GM21529 (cell line): ENCODE measurements at regions not wholly inside any gene's neighbourhood (a gene's known extent, or its start where the extent isn't known, plus 50 kb on each side); places are given as distances from the start of the nearest gene placed in this dataset.

Experiments
- ATAC-seq: cut with Tn5 transposase; IDR thresholded peaks from one replicate; pipeline ENCODE4 v1.9.1; 2021; ENCODE audit not compliant: unreplicated experiment

- no peak for ATAC-seq
Measured at GRCh38 chr14:75370416-75371205, 57.2 kb upstream of the JDP2 start.

GRCh38 chr14:75371297-75371696 lies 56.5 kb upstream of the JDP2 start:
- ATAC-seq, result no peak

DNA sequence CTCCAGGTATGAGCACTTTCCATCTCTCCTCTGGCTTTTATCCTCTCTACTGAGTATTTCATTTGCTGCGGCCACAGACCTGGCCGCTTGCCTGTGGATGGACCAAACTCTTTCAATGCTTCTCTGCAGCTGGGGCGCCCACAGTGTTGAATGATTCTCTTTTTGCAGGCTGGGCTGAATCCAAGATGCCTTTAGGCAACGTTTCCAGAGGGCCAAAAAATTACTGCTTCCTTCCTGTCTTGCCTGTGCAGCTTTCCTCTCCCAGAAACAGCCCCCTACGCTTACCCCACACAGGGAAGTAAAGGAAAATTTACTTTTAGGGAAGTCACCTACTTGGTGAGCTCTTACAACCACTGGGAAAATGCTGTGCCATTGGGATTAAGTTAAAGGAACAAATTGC lies 55.6 kb upstream of the JDP2 start:
- no peak for ATAC-seq

DNA sequence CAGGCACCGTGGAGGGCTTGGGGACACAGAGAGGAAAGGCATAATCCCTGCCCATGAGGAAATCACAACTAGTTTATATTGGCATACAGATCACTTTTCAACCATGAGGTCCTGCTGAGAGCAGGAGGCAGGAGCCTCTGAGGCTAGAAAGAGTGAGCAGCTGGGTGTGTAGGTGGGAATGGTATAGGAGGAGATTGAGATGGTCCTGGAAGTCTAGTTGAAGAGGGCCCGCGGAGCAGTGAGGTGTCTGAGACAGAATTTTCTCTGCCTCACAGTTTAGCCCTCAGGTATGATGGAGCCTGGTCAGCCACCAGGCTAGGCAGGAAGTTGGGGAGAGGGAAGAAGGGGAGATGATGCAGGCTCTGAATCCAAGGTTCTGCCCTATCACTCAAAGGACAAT lies 54.7 kb upstream of the JDP2 start:
- no peak for ATAC-seq

DNA sequence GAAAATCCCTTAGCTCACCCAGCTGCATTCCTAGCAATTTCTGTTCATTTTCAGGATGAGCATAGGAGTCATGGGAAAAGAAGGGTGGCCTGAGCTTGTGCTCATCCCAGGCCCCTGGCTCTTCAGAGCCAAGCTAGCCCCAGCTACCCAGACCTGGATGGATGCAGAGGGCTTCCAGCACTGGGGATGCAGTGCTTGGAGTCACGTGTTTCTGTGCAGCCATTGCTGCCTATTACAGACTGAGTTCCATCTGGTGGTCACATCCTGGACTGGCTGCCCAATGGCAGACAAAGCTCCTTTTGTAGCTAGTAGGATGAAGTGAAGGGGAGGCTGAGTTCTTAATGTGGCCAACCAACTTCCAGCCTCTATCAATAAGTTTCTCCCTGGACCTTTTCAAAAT lies 54.2 kb upstream of the JDP2 start:
- no peak for ATAC-seq

- ATAC-seq, result no peak
Measured at GRCh38 chr14:75374911-75375310, 52.9 kb upstream of the JDP2 start.

- ATAC-seq, result no peak
Measured at GRCh38 chr14:75375983-75376382, 51.8 kb upstream of the JDP2 start.
